ENCODE measurements at regions not wholly inside any gene's neighbourhood (a gene's known extent, or its start where the extent isn't known, plus 50 kb on each side); places are given as distances from the start of the nearest gene placed in this dataset.
"Not testable (repeated sequence)": the region's sequence is repeated elsewhere in the genome, so short reads cannot be mapped to it uniquely, and the experiment has no call there.

DNA sequence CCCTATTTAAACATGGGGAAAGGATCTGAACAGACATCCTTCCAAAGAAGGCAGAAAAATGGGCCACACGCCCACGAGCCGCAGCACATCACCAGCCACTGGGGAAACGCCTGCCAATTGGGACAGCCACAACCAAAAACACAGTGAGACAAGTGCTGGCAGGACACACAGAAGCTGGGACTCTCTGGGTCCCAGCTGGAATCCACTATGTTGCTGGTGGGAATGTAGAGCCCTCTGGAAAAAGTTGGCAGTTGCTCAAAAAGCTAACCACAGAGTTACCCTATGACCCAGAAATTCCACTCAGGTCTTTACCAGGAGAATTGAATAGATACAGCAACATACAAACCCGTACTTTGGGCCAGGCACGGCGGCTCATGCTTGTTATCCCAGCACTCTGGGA is 5355.6 kb upstream of the TPTE start:
- DNase-seq; intact Hi-C loops (cut with micrococcal nuclease); H3K56ac ChIP-seq (ENCODE audit: extremely low read depth, insufficient read depth, low read length); H2AK9ac ChIP-seq (replicated peaks; ENCODE audit: low read depth, low read length, poor library complexity); H4K20me1 ChIP-seq (ENCODE audit: insufficient read depth, low read length); H4K8ac ChIP-seq (ENCODE audit: low read depth in 2 of 2, low read length in 2 of 2); H3K9ac ChIP-seq (ENCODE audit: low read depth, low read length); H3K4me1 ChIP-seq (ENCODE audit: control insufficient read depth, insufficient read depth, low read length); H4K91ac ChIP-seq (ENCODE audit: insufficient read depth, low read depth, low read length); H3K23ac ChIP-seq (ENCODE audit: low read depth, low read length); in situ Hi-C loops (cut with MboI; ENCODE audit: low sequenced_read_pairs); H3K4me2 ChIP-seq (ENCODE audit: low read depth, low read length); H3K9me1 ChIP-seq (ENCODE audit: insufficient read depth, low read length); H3K79me1 ChIP-seq (ENCODE audit: low read depth in 1 of 2, low read length in 2 of 2); POLR2A ChIA-PET (ENCODE audit: unreplicated experiment); H3K4ac ChIP-seq (ENCODE audit: low read depth, low read length); CTCF ChIA-PET; H2BK120ac ChIP-seq (ENCODE audit: low read depth, low read length); BruUV-seq (replicated peaks); H2BK5ac ChIP-seq (ENCODE audit: low read depth, low read length, poor library complexity, severe bottlenecking); H3K18ac ChIP-seq (ENCODE audit: low read depth, low read length); H2BK20ac ChIP-seq (ENCODE audit: low read depth, low read length); H3K27me3 ChIP-seq (ENCODE audit: control insufficient read depth, insufficient read depth, low read length); H3K36me3 ChIP-seq (ENCODE audit: control insufficient read depth, insufficient read depth, low read length); dilution Hi-C loops (cut with HindIII; ENCODE audit: low sequenced_read_pairs, unreplicated experiment); H2AFZ ChIP-seq (replicated peaks; ENCODE audit: low read length, poor library complexity); H2BK15ac ChIP-seq (ENCODE audit: low read depth, low read length); H3K27ac ChIP-seq (ENCODE audit: insufficient read depth, low read length); H3K9me3 ChIP-seq (ENCODE audit: control insufficient read depth, insufficient read depth, low read length); H3K4me3 ChIP-seq (ENCODE audit: insufficient read depth, low read depth, low read length); H2AK5ac ChIP-seq (ENCODE audit: low read depth, low read length); H4K5ac ChIP-seq (ENCODE audit: low read depth, low read length); H3K14ac ChIP-seq (replicated peaks; ENCODE audit: low read depth, low read length): not testable (repeated sequence)
- ATAC-seq (ENCODE audit: low read depth) = peak; percentile 85
- WGBS, 2 experiments (ENCODE audit: extremely low coverage in 2 of 2, insufficient read length in 1 of 2) = no CpG with 5 or more reads among the region's 7 CpGs

Data from IMR-90 (cell line).